ENCODE measurements at regions not wholly inside any gene's neighbourhood (a gene's known extent, or its start where the extent isn't known, plus 50 kb on each side); places are given as distances from the start of the nearest gene placed in this dataset.

DNA sequence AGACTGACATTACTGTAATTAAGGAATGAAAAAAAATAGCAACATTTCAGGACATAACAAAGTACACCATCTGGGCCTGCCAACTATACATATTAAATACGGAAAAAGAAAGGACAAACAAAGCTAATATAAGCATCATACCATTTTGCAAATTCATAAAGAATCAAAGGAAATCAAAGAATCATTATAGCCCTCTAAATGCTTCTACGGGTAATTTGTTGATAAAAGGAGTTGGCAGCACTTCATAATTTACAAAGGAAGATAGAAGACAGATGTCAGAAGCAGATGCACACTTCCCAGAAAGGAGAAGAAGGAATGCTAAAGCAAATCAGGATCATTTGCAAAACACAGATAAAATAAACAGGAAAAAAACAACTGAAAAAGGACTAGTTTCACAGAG, 1757.3 kb downstream of the PCDH7 start:
- TF ChIP-seq, protein P1, sequence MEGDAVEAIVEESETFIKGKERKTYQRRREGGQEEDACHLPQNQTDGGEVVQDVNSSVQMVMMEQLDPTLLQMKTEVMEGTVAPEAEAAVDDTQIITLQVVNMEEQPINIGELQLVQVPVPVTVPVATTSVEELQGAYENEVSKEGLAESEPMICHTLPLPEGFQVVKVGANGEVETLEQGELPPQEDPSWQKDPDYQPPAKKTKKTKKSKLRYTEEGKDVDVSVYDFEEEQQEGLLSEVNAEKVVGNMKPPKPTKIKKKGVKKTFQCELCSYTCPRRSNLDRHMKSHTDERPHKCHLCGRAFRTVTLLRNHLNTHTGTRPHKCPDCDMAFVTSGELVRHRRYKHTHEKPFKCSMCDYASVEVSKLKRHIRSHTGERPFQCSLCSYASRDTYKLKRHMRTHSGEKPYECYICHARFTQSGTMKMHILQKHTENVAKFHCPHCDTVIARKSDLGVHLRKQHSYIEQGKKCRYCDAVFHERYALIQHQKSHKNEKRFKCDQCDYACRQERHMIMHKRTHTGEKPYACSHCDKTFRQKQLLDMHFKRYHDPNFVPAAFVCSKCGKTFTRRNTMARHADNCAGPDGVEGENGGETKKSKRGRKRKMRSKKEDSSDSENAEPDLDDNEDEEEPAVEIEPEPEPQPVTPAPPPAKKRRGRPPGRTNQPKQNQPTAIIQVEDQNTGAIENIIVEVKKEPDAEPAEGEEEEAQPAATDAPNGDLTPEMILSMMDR (IDR thresholded peaks at IDR 0.05) = no peak
- TF ChIP-seq POLR2AphosphoS5 (IDR thresholded peaks at IDR 0.05) = no peak
- TF ChIP-seq POLR2A (IDR thresholded peaks at IDR 0.05) = no peak
- TF ChIP-seq EP300 (IDR thresholded peaks at IDR 0.05) = no peak

Data from stomach (tissue), 4 donors.